ENCODE measurements at regions not wholly inside any gene's neighbourhood (a gene's known extent, or its start where the extent isn't known, plus 50 kb on each side); places are given as distances from the start of the nearest gene placed in this dataset.

DNA sequence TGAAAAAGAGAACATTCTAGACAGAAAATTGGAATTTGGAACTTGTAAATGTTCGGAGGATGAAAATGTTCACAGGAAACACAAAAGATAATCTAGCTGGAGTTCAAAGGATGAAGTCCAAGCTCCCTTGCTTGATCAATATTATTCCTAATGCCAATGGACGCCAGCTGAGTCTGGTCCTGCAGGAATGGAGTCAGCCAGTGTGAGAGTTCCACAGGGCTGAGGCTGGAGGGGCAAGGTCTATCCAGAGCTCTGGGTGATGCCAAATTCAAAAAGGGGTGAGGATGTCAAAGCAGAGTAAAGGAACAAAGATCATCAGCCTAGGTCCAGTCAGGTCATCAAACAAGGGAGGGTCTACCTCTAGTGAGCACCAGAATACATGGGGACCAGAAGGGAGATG lies 78.5 kb upstream of the CTNNA2 start:
- TF ChIP-seq, protein P1, sequence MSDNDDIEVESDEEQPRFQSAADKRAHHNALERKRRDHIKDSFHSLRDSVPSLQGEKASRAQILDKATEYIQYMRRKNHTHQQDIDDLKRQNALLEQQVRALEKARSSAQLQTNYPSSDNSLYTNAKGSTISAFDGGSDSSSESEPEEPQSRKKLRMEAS (IDR thresholded peaks at IDR 0.05) = no peak
- TF ChIP-seq EZH2 (IDR thresholded peaks at IDR 0.05; ENCODE audit: low read depth, low read length, severe bottlenecking) = no peak
- no peak for TF ChIP-seq RXRA (IDR thresholded peaks at IDR 0.05; ENCODE audit: insufficient read depth, low read depth, low read length)
- TF ChIP-seq, protein P2, sequence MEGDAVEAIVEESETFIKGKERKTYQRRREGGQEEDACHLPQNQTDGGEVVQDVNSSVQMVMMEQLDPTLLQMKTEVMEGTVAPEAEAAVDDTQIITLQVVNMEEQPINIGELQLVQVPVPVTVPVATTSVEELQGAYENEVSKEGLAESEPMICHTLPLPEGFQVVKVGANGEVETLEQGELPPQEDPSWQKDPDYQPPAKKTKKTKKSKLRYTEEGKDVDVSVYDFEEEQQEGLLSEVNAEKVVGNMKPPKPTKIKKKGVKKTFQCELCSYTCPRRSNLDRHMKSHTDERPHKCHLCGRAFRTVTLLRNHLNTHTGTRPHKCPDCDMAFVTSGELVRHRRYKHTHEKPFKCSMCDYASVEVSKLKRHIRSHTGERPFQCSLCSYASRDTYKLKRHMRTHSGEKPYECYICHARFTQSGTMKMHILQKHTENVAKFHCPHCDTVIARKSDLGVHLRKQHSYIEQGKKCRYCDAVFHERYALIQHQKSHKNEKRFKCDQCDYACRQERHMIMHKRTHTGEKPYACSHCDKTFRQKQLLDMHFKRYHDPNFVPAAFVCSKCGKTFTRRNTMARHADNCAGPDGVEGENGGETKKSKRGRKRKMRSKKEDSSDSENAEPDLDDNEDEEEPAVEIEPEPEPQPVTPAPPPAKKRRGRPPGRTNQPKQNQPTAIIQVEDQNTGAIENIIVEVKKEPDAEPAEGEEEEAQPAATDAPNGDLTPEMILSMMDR (IDR thresholded peaks at IDR 0.05; ENCODE audit: control extremely low read depth in 1 of 3, insufficient read depth in 1 of 3, low read depth in 1 of 3, low read length in 3 of 3) = no peak
- no peak for TF ChIP-seq POLR2AphosphoS5 (IDR thresholded peaks at IDR 0.05; ENCODE audit: low read depth, low read length)

Measured in H1 (cell line).